ENCODE measurements at regions not wholly inside any gene's neighbourhood (a gene's known extent, or its start where the extent isn't known, plus 50 kb on each side); places are given as distances from the start of the nearest gene placed in this dataset.

- no peak for TF ChIP-seq CTCF (IDR thresholded peaks at IDR 0.05)
- TF ChIP-seq POLR2A (IDR thresholded peaks at IDR 0.05) = no peak
These were observed 68.9 kb upstream of the CLDN14 start for GRCh38 chr21:36548866-36549265.
